GM12892 (cell line): ENCODE measurements at regions not wholly inside any gene's neighbourhood (a gene's known extent, or its start where the extent isn't known, plus 50 kb on each side); places are given as distances from the start of the nearest gene placed in this dataset.

ENCODE experiments used
- POLR2A ChIP-seq: IDR thresholded peaks from 2 replicates; pipeline ENCODE4 v1.6.1; 2011; ENCODE audit warnings: low read depth, low read length, control low read depth
- POLR2AphosphoS5 ChIP-seq: IDR thresholded peaks from 2 replicates; pipeline ENCODE4 v1.6.1; 2011; ENCODE audit warnings: low read depth, low read length, control low read depth

- TF ChIP-seq POLR2AphosphoS5 = no peak
- TF ChIP-seq POLR2A = no peak
Measured at GRCh38 chrX:96170626-96171025, 514.0 kb upstream of the DIAPH2 start.
